AG09319 (cell line): ENCODE measurements at regions not wholly inside any gene's neighbourhood (a gene's known extent, or its start where the extent isn't known, plus 50 kb on each side); places are given as distances from the start of the nearest gene placed in this dataset.

Source experiments
- DNase-seq: peaks from one replicate; pipeline ENCODE4 v3.0.0-alpha.2; 2010; ENCODE audit warnings: low read depth; ENCODE audit errors: extremely low read depth
- CTCF ChIP-seq: IDR thresholded peaks from 2 replicates; pipeline ENCODE4 v1.5.1; 2011; ENCODE audit warnings: low read depth, mild to moderate bottlenecking, inconsistent platforms, low read length, moderate library complexity

DNA sequence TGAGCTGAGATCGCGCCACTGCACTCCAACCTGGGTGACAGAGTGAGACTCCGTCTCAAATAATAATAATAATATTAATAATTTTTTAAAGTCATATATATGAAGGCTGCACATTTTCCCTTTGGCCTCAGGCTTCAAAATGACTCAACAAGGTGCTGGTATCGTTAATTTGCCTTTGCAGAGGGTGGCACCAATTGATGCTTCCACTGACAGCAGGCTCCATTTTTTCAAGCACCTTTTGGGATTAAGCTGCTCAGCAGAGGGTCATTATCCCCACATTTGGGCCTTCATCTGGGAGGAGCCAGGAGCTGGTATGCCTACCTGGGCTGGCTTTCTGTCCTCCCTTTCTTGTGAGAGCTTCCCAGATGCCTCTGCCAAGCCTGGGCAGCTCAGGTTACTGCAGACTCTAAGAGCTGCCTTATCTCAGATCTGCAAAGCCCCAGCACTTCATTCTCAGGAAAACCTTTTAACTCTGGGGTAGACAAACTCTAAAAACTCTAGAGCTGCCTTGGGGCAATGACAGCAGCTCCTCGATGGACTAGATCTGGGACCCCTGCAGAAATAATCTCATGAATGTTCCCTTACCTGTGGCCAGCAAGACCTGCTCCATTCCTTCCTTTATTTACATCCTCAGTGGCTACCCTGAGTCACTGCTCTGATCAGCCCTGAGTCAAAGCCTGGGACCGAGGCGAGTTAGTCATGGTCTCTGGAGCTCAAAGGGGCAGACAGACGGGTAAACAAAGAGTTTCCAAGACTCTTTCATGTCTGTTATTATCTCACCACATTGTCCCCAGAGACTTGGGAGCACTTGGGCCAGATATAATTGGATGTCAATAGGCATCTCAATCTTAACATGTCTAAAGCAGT lies 80.0 kb upstream of the EYA2 start:
- no peak for TF ChIP-seq CTCF
- DNase-seq = peak; percentile 8

- no peak for DNase-seq
- TF ChIP-seq CTCF = no peak
Observed at GRCh38 chr20:46816097-46816496, 78.5 kb upstream of the EYA2 start.

DNA sequence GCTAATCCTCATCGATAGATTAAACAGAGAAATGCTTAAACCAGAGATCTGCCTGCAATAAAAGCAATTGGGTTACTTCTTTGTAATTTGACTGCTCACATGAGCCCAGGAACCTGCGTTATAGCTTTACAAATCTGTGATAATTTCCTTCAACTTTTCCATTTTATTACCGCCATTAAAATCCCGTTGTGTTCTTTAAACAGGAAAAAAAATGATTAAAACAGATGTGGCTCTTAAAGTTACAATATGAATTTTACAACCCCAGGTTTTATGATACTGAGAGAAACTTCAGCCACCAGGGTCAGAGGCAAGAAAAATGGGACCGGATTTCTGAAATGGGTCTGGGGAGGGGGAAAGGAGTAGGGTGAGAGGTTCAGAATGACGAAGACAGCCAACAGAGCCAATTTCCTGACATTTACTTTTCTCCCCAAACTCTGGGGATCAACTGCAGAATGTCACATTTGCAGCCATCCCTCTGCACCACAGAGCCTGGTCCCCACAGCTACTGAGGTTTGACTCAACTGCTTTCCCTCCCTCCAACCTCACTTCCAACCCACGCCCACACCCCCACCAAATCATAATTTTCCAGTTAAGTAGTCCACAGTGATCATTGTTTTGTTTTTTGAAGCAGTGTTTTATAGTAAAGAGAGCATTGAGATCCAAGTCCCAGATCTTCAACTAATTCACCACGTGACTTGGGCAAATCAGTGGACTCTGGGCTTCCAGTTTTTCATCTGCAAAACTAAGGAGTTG lies 77.6 kb upstream of the EYA2 start:
- no peak for DNase-seq
- TF ChIP-seq CTCF = no peak

GRCh38 chr20:46820682-46821081 lies 74.0 kb upstream of the EYA2 start:
- no peak for TF ChIP-seq CTCF
- DNase-seq = no peak

DNA sequence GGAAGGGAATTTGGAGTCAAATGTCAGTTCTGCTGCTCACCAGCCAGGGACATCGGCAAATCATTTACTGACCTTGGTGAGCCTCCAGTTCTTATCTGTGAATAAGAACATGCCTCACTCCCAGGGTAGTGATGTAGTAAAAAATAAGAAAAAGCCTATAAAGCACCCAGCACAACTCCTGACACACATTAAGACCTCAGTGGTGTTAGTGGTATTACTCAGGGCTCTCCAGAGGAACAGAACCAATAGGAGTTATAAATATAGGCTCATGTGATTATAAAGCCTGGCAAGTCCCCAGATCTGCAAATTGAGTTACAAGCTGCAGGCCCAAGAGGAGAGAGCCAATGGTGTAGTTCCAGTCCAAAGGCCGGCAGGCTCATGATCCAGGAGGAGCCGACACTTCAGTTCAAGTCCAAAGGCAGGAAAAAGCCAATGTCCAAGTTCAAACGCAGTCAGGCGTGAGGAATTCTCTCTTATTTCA lies 71.3 kb upstream of the EYA2 start:
- no peak for DNase-seq
- TF ChIP-seq CTCF = no peak

DNA sequence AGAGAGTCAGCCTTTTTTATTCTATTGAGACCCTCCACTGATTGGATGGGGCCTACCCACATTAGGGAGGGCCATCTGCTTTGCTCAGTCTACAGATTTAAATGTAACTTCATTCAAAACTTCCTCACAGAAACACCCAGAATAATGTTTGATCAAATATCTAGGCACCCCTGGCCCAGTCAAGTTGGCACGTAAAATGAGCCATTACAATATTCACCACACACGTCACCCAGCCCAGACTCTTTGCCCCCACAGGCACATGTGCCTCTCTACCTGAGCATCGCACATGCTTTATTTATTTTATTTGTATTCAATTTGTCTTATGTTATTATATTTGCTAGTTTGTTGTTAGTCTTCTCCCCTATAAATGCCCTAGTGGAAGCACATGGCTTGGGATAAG lies 70.9 kb upstream of the EYA2 start:
- DNase-seq = no peak
- no peak for TF ChIP-seq CTCF
